ENCODE measurements at regions not wholly inside any gene's neighbourhood (a gene's known extent, or its start where the extent isn't known, plus 50 kb on each side); places are given as distances from the start of the nearest gene placed in this dataset.

DNA sequence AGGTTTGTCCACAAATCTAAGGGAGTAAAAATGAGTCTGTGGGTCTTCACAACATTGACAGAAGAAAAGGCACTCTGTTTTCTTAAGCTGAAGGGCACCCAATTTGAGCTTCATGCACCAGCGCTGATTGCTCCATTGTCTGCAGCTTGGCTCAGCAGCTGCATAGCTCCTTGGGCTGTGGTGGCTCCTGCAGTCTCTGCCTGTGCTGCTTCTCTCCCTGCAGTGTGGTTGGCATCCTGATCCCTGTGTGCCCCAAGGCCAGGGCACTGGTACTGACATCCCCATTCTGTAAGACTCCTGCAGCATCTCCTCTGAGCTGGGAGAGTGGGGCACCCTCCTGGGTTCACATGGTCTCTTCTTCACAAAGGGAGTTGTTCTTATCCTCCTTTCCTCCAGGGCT is 83.2 kb upstream of the B3GAT2 start:
- intact Hi-C loops (cut with DNase I, micrococcal nuclease) = no loop called here
- POLR2A ChIA-PET = no interaction called here
- Mint-ChIP-seq H3K4me3 (no peak overlapping the region), H3K27me3 (peaks cover 28% of the 10 kb centered on the region), H3K27ac (no peak overlapping the region), H3K9me3 (no peaks in the 10 kb centered on the region), H3K36me3 (ENCODE audit: low read depth) (no peaks in the 10 kb centered on the region), H3K4me1 (ENCODE audit: low read depth) (no peaks in the 10 kb centered on the region)
- Histone ChIP-seq H3K4me1 (ENCODE audit: insufficient read depth, low read length) (no peaks in the 10 kb centered on the region), H3K9me3 (ENCODE audit: control insufficient read depth in 1 of 2, insufficient read depth in 1 of 2, low read length in 2 of 2) (no peaks in the 10 kb centered on the region), H3K27me3 (ENCODE audit: control insufficient read depth in 1 of 2, insufficient read depth in 2 of 2, low read length in 2 of 2) (peaks cover 0 to 8% of the 10 kb centered on the region in 2 experiments), H3K36me3 (ENCODE audit: insufficient read depth, low read length) (no peaks in the 10 kb centered on the region), H3K27ac (ENCODE audit: low read depth in 1 of 2, low read length in 2 of 2) (no peak overlapping the region), H3K4me3 (ENCODE audit: low read length) (no peak overlapping the region)
- TF ChIP-seq CTCF (IDR thresholded peaks at IDR 0.05) = no peak
- no peak for ATAC-seq (ENCODE audit: poor library complexity)
- no peak for DNase-seq
- CTCF ChIA-PET = interaction anchor here (1.1 kb wide), 1 partner anchor 18 kb away, joined by 3 read pairs; no protein-coding TSS in a partner anchor

DNA sequence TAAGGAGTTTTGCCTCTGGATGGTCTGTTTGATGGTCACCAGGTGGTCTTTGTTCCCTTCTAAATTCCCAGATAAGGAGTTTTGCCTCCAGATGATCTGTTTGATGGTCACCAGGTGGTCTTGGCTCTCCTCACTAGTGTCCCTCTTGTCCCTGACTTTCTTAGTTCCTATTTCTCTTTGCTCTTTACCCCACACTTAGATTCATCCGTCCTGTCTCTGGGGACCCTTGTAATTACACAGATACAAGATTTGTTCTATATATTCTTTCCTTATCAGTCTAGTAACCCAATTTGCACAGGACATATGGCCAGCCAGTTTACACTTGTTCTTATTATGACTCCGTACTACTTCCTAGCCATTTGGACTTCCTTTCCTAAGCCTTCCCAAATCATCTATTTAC is 84.0 kb upstream of the B3GAT2 start:
- TF ChIP-seq CTCF (IDR thresholded peaks at IDR 0.05) = no peak
- no peak overlapping the region for H3K4me3 Mint-ChIP-seq
- no peak overlapping the region for H3K27ac ChIP-seq (ENCODE audit: low read depth in 1 of 2, low read length in 2 of 2)

GRCh38 chr6:71043902-71044301 is 87.0 kb upstream of the B3GAT2 start:
- Histone ChIP-seq H3K36me3 (ENCODE audit: insufficient read depth, low read length) (no peaks in the 10 kb centered on the region), H3K9me3 (ENCODE audit: control insufficient read depth in 1 of 2, insufficient read depth in 1 of 2, low read length in 2 of 2) (no peaks in the 10 kb centered on the region), H3K4me3 (ENCODE audit: low read length) (no peak overlapping the region), H3K27me3 (ENCODE audit: control insufficient read depth in 1 of 2, insufficient read depth in 2 of 2, low read length in 2 of 2) (peaks cover 0 to 8% of the 10 kb centered on the region in 2 experiments), H3K27ac (ENCODE audit: low read depth in 1 of 2, low read length in 2 of 2) (no peak overlapping the region), H3K4me1 (ENCODE audit: insufficient read depth, low read length) (no peaks in the 10 kb centered on the region)
- H3K4me1 Mint-ChIP-seq (ENCODE audit: low read depth) = no peaks in the 10 kb centered on the region
- H3K4me3 Mint-ChIP-seq = no peak overlapping the region
- POLR2A ChIA-PET = no interaction called here
- CTCF ChIA-PET = no interaction called here
- H3K27ac Mint-ChIP-seq = no peak overlapping the region
- peaks cover 6% of the 10 kb centered on the region for H3K27me3 Mint-ChIP-seq
- TF ChIP-seq CTCF (IDR thresholded peaks at IDR 0.05) = no peak
- H3K9me3 Mint-ChIP-seq = no peaks in the 10 kb centered on the region
- DNase-seq (peak in 1 of 14 experiments; percentile 1), ATAC-seq (ENCODE audit: poor library complexity) (no peak)
- H3K36me3 Mint-ChIP-seq (ENCODE audit: low read depth) = no peaks in the 10 kb centered on the region
- intact Hi-C loops (cut with DNase I, micrococcal nuclease) = no loop called here

More for the DNA sequence above, 84.0 kb upstream of the B3GAT2 start:
- intact Hi-C loops (cut with DNase I, micrococcal nuclease) = no loop called here
- Mint-ChIP-seq H3K4me1 (ENCODE audit: low read depth) (no peaks in the 10 kb centered on the region), H3K36me3 (ENCODE audit: low read depth) (no peaks in the 10 kb centered on the region), H3K27me3 (peaks cover 20% of the 10 kb centered on the region), H3K9me3 (no peaks in the 10 kb centered on the region), H3K27ac (no peak overlapping the region)
- DNase-seq = no peak
- ATAC-seq (ENCODE audit: poor library complexity) = no peak
- Histone ChIP-seq H3K4me3 (ENCODE audit: low read length) (no peak overlapping the region), H3K4me1 (ENCODE audit: insufficient read depth, low read length) (no peaks in the 10 kb centered on the region), H3K27me3 (ENCODE audit: control insufficient read depth in 1 of 2, insufficient read depth in 2 of 2, low read length in 2 of 2) (peaks cover 0 to 8% of the 10 kb centered on the region in 2 experiments), H3K9me3 (ENCODE audit: control insufficient read depth in 1 of 2, insufficient read depth in 1 of 2, low read length in 2 of 2) (no peaks in the 10 kb centered on the region), H3K36me3 (ENCODE audit: insufficient read depth, low read length) (no peaks in the 10 kb centered on the region)
- ChIA-PET POLR2A (no interaction called here), CTCF (no interaction called here)

All from CD4-positive, alpha-beta T cell (primary cell).